OCI-LY7 (cell line): ENCODE measurements at regions not wholly inside any gene's neighbourhood (a gene's known extent, or its start where the extent isn't known, plus 50 kb on each side); places are given as distances from the start of the nearest gene placed in this dataset.

Source experiments
- BruUV-seq: library from RNA; stranded (reverse); fragments of 400-500 nt; replicated peaks from 2 replicates; lab custom pipeline; 2021; lab: Mats Ljungman, UMichigan
- CTCF ChIA-PET: fragments of 300-600 bp; sonication (Branson Sonifier 250); formaldehyde crosslinking; loops from one replicate; lab custom pipeline; 2022; ENCODE audit warnings: antibody characterized with exemption; ENCODE audit not compliant: unreplicated experiment; lab: Charles Lee
- POLR2A ChIA-PET: fragments of 300-600 bp; sonication (Branson Sonifier 250); formaldehyde crosslinking; loops from one replicate; lab custom pipeline; 2022; ENCODE audit warnings: antibody characterized with exemption; lab: Charles Lee
- DNase-seq: peaks from one replicate; pipeline ENCODE4 v3.0.0-alpha.2; 2015; ENCODE audit warnings: low spot score
- H2AFZ ChIP-seq: fragments of 200-600 bp; sonication (generic), shearing (Covaris generic); 2 replicates; pipeline ENCODE4 v1.6.1; 2014; ENCODE audit warnings: mild to moderate bottlenecking, antibody characterized with exemption, low read length, moderate library complexity
- H3K27ac ChIP-seq: fragments of 200-600 bp; sonication (generic); 2 replicates; pipeline ENCODE4 v1.5.1; 2014; ENCODE audit warnings: mixed run types, low read depth, mild to moderate bottlenecking, moderate library complexity, low read length, inconsistent platforms; ENCODE audit not compliant: poor library complexity, severe bottlenecking
- H3K36me3 ChIP-seq: fragments of 200-600 bp; sonication (generic); 2 replicates; pipeline ENCODE4 v1.6.1; 2014; ENCODE audit warnings: mild to moderate bottlenecking, antibody characterized with exemption, low read length, moderate library complexity, mixed read lengths; ENCODE audit not compliant: insufficient read depth
- H3K4me1 ChIP-seq: fragments of 200-600 bp; sonication (generic); 2 replicates; pipeline ENCODE4 v1.5.1; 2014; ENCODE audit warnings: mild to moderate bottlenecking, low read length; ENCODE audit not compliant: insufficient read depth, poor library complexity, severe bottlenecking
- H3K4me2 ChIP-seq: fragments of 200-600 bp; sonication (generic); 2 replicates; pipeline ENCODE4 v1.6.1; 2014; ENCODE audit warnings: mild to moderate bottlenecking, low read length
- H3K4me3 ChIP-seq: fragments of 200-600 bp; sonication (generic); 2 replicates; pipeline ENCODE4 v1.5.1; 2014; ENCODE audit warnings: mild to moderate bottlenecking, low read depth, low read length; ENCODE audit not compliant: poor library complexity, severe bottlenecking
- H3K79me2 ChIP-seq: fragments of 200-600 bp; sonication (generic); 2 replicates; pipeline ENCODE4 v1.6.1; 2016; ENCODE audit warnings: low read depth, mild to moderate bottlenecking, low read length, moderate library complexity, mixed read lengths; ENCODE audit not compliant: insufficient read depth
- H3K9me2 ChIP-seq: fragments of 200-600 bp; sonication (generic); 2 replicates; pipeline ENCODE4 v1.6.1; 2016; ENCODE audit warnings: mild to moderate bottlenecking, low read length, mixed read lengths; ENCODE audit not compliant: insufficient read depth
- H3K9me3 ChIP-seq: fragments of 200-600 bp; sonication (generic); 2 replicates; pipeline ENCODE4 v1.6.1; 2014; ENCODE audit warnings: mild to moderate bottlenecking, mixed run types, low read length, mixed read lengths
- H4K20me1 ChIP-seq: fragments of 200-600 bp; sonication (generic); 2 replicates; pipeline ENCODE4 v1.6.1; 2014; ENCODE audit warnings: mild to moderate bottlenecking, antibody characterized with exemption, low read length, moderate library complexity, mixed read lengths; ENCODE audit not compliant: insufficient read depth
- CTCF ChIP-seq: fragments of 200-600 bp; sonication (generic); conservative IDR thresholded peaks from 2 replicates; pipeline ENCODE4 v1.5.1; 2014; ENCODE audit warnings: mild to moderate bottlenecking, antibody characterized with exemption, low read length, moderate library complexity, mixed read lengths
- EZH2phosphoT487 ChIP-seq: fragments of 200-600 bp; sonication (generic); IDR thresholded peaks from 2 replicates; pipeline ENCODE4 v1.6.1; 2018; ENCODE audit warnings: low read depth, borderline replicate concordance, mild to moderate bottlenecking, mixed run types, antibody characterized with exemption, low read length, moderate library complexity, mixed read lengths
- intact Hi-C: fragments of 100-400 bp; cut with micrococcal nuclease; formaldehyde crosslinking; loops from one replicate; pipeline ENCODE4 v1.10.0; 2022; ENCODE audit not compliant: unreplicated experiment

GRCh38 chr2:7279421-7279949, 362.3 kb downstream of the RNF144A start:
- no TSS peak for BruUV-seq
- Histone ChIP-seq H3K4me1 (no peaks in the 10 kb centered on the region), H4K20me1 (no peaks in the 10 kb centered on the region), H3K4me3 (no peak overlapping the region), H3K79me2 (no peaks in the 10 kb centered on the region), H3K9me3 (no peaks in the 10 kb centered on the region), H3K4me2 (no peak overlapping the region), H2AFZ (no peak overlapping the region), H3K36me3 (no peaks in the 10 kb centered on the region), H3K9me2 (no peaks in the 10 kb centered on the region), H3K27ac (no peak overlapping the region)
- TF ChIP-seq EZH2phosphoT487 (no peak), CTCF (no peak)
- CTCF ChIA-PET = no interaction called here
- POLR2A ChIA-PET = no interaction called here
- DNase-seq = no peak
- intact Hi-C loops = no loop called here

DNA sequence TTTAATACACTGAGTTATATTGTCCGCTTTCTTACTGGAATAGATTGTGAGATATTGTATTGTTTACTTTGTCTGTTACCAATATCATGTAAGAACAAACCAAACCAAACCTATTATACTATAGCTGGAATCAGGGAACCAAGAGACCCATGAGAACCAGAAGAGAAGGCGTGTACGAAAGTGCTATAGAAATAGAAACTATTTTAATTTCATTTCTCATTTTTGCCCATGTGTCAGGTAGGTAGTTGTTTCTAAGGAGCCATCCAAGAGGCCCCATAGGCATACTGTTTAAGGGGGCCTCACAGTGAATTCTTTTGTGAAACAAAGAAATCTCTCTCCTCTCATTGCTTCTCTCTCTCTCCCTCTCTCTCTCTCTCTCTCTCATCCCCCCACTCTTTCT, 363.6 kb downstream of the RNF144A start:
- H3K4me3 ChIP-seq = no peak overlapping the region
- H3K4me2 ChIP-seq = no peak overlapping the region
- intact Hi-C loops = no loop called here
- H3K36me3 ChIP-seq = no peaks in the 10 kb centered on the region
- CTCF ChIA-PET = no interaction called here
- no peaks in the 10 kb centered on the region for H3K79me2 ChIP-seq
- H3K4me1 ChIP-seq = no peaks in the 10 kb centered on the region
- no peaks in the 10 kb centered on the region for H4K20me1 ChIP-seq
- TF ChIP-seq CTCF (no peak), EZH2phosphoT487 (no peak)
- no peak for DNase-seq
- POLR2A ChIA-PET = interaction anchor here (0.7 kb wide), 2 partner anchors 113 to 386 kb away, joined by 3 to 6 read pairs; no protein-coding TSS in a partner anchor
- no TSS peak for BruUV-seq
- H3K27ac ChIP-seq = no peak overlapping the region
- no peaks in the 10 kb centered on the region for H3K9me2 ChIP-seq
- no peak overlapping the region for H2AFZ ChIP-seq
- no peaks in the 10 kb centered on the region for H3K9me3 ChIP-seq
